GM21723 (cell line): ENCODE measurements at regions not wholly inside any gene's neighbourhood (a gene's known extent, or its start where the extent isn't known, plus 50 kb on each side); places are given as distances from the start of the nearest gene placed in this dataset.

Experiments used
- ATAC-seq: cut with Tn5 transposase; IDR thresholded peaks from one replicate; pipeline ENCODE4 v1.9.1; 2021; ENCODE audit warnings: mild to moderate bottlenecking, moderate library complexity; ENCODE audit not compliant: unreplicated experiment

- no peak for ATAC-seq
Observed at GRCh38 chr7:36088553-36088952, 64.5 kb upstream of the EEPD1 start.

GRCh38 chr7:36088966-36089365 is 64.1 kb upstream of the EEPD1 start:
- ATAC-seq, result no peak

- ATAC-seq, result no peak
Observed at GRCh38 chr7:36090976-36091873, 61.8 kb upstream of the EEPD1 start.

- no peak for ATAC-seq
Observed at GRCh38 chr7:36091874-36092176, 61.2 kb upstream of the EEPD1 start.

GRCh38 chr7:36092221-36092771 is 60.8 kb upstream of the EEPD1 start:
- no peak for ATAC-seq

GRCh38 chr7:36096460-36097095 is 56.5 kb upstream of the EEPD1 start:
- no peak for ATAC-seq

- ATAC-seq, result no peak
Observed at GRCh38 chr7:36098096-36098495, 55.0 kb upstream of the EEPD1 start.

- no peak for ATAC-seq
Observed at GRCh38 chr7:36100226-36100625, 52.8 kb upstream of the EEPD1 start.

GRCh38 chr7:36100634-36101033 is 52.4 kb upstream of the EEPD1 start:
- no peak for ATAC-seq
